GM12865 (cell line): ENCODE measurements at regions not wholly inside any gene's neighbourhood (a gene's known extent, or its start where the extent isn't known, plus 50 kb on each side); places are given as distances from the start of the nearest gene placed in this dataset.

Experiments used
- DNase-seq: peaks from one replicate; pipeline ENCODE4 v3.0.0; 2010; ENCODE audit warnings: low read depth
- H3K4me3 ChIP-seq: 2 replicates; pipeline ENCODE4 v1.5.1; 2011; ENCODE audit warnings: mild to moderate bottlenecking, low read depth, low read length, control low read depth
- TF ChIP-seq, protein P1 (sequence below): IDR thresholded peaks from 2 replicates; pipeline ENCODE4 v1.5.1; 2011; ENCODE audit warnings: low read length, control low read depth, low read depth, inconsistent platforms; ENCODE audit not compliant: insufficient read depth; ENCODE audit errors: missing control alignments

DNA sequence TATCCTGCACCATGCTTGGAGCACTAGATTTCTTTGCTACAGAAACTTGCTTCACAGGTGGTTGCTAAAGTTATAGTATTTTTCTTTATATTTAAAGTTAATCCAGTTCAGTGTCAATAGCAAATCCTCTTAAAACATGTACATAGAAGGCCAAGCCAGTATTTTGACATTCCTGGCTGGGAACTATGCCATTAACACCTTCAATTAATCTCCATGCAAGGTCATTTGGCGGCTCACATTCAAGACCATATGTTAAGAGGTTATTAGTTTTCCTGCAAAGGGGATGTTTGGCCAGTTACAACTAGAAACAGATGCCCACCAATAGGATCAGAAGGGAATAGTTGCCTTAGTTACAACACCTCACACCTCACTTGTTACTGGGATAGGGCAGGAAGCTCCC is 261.3 kb upstream of the MEIS1 start:
- DNase-seq: no peak
- TF ChIP-seq, protein P1, sequence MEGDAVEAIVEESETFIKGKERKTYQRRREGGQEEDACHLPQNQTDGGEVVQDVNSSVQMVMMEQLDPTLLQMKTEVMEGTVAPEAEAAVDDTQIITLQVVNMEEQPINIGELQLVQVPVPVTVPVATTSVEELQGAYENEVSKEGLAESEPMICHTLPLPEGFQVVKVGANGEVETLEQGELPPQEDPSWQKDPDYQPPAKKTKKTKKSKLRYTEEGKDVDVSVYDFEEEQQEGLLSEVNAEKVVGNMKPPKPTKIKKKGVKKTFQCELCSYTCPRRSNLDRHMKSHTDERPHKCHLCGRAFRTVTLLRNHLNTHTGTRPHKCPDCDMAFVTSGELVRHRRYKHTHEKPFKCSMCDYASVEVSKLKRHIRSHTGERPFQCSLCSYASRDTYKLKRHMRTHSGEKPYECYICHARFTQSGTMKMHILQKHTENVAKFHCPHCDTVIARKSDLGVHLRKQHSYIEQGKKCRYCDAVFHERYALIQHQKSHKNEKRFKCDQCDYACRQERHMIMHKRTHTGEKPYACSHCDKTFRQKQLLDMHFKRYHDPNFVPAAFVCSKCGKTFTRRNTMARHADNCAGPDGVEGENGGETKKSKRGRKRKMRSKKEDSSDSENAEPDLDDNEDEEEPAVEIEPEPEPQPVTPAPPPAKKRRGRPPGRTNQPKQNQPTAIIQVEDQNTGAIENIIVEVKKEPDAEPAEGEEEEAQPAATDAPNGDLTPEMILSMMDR: no peak
- no peak overlapping the region for H3K4me3 ChIP-seq

DNA sequence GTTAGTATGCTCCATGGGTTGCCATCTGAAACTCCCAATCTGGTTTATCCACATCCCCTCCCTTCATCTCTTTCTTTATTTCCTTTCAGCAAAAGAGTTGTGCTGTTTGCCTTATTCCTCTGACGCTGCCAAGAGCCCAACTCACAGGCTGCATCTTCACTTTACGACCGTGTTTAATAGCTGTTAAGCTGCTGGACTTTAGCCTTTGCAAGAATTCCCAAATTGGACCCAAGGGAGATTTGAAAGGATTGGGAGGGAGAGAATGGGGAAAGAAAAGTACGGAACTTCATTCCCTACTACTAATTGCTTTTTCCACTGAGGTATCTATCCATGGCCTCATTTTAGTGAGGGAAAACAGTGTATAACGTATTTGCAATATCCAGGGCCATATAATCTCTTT is 263.4 kb upstream of the MEIS1 start:
- TF ChIP-seq, protein P1: no peak
- DNase-seq: no peak
- H3K4me3 ChIP-seq: no peak overlapping the region

DNA sequence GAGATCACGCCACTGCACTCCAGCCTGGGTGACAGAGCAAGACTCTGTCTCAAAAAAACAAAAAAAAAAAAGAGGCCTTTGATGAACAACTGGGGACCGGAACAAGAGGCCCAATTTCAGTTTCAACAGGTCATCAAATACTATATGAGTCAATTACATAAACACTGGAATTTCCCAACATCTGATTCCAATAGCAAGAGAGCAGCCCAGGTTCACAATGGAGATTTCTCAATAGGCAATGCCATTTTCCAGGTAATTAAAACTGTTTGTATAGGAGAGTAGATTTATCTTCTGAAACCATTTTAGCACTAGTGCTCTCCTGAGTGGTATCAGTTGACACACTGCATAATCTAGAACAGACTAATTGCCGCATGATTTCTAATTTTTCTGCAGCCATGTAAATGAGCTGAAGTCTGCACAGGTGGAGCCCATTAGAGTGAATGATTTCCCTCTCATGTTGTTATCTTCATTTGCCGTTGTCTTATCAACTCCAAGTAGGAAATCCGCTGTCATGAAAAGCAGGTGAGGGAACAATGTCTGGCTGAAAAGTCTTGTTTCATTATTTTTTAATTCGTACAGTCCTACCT is 264.1 kb upstream of the MEIS1 start:
- DNase-seq: peak; percentile 2
- H3K4me3 ChIP-seq: no peak overlapping the region
- TF ChIP-seq, protein P1: no peak

DNA sequence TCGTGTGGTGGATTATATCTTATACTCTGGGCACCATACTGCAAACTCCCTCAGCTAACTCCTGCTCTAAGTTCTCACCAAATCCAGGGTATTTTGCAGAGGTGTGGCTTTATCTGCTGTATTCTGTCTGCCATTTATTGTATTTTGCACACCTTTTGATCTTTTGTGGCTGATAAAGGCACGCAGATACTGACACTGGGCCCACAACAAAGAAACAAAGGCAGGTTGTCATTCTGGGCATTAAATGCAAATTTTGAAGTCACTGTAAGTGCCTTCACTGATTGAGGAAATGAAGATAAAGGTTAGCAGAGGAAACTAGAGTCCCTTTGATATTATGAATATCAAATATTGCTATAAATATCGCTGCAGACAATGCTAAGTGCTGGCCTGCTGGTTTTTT is 265.8 kb upstream of the MEIS1 start:
- H3K4me3 ChIP-seq: no peak overlapping the region
- DNase-seq: no peak
- TF ChIP-seq, protein P1: no peak

DNA sequence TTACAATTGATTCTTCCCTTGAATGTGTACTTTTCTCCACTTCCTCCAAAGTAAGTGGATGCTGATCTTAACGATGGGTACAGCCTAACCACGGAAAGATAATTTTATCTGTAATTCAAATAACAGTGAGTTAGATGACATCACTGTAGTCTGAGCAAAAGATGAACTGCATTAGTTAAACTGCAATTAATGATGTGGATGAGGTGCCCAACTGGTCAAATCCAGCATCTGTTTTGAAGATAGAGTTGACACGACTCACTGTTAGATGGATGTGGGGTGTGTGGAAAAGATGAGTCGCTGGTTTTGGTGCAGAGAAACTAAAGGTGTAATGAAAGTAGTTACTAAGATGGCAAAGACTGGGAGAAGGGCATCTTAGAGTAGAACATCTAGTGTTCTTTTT is 270.5 kb upstream of the MEIS1 start:
- H3K4me3 ChIP-seq: no peak overlapping the region
- DNase-seq: no peak
- TF ChIP-seq, protein P1: no peak

DNA sequence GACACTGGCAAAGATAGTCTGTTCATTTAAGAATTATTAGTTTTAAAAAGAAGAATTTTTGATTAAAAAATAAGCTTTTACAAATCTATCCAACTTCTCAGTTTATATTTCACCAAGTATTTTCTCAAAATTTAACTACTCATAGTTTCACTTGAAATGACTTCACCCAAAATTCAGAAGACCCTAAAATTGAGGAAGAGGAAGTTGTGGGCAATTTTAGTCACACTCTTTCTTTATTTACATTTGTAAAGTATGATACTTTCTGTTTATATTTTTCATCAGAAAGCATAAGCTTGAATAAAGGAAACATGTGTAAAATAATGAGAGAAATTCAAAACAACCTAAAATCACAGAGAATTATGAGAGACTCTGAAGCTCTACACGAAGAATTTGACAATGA is 278.8 kb upstream of the MEIS1 start:
- TF ChIP-seq, protein P1: no peak
- no peak for DNase-seq
- no peak overlapping the region for H3K4me3 ChIP-seq

DNA sequence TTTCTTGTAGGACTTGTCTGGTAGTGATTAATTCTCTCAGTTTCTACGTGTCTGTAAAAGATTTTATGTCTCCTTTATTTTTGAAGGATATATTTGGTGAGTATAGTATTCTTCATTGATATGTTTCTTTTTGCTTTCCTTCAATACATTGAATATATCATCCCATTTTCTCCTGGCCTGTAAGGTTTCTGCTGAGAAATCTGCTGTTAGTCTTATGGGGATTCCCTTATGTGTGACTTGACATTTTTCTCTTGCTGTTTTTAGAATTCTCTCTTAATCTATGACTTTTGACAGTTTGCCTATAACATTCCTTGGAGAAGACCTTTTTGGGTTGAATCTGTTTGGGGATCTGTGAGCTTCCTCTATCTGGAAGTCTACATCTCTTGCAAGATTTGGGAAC is 281.0 kb upstream of the MEIS1 start:
- no peak overlapping the region for H3K4me3 ChIP-seq
- TF ChIP-seq, protein P1: no peak
- DNase-seq: no peak
